GM23248 (cell line): ENCODE measurements at regions not wholly inside any gene's neighbourhood (a gene's known extent, or its start where the extent isn't known, plus 50 kb on each side); places are given as distances from the start of the nearest gene placed in this dataset.

ENCODE experiments used
- EZH2 ChIP-seq: fragments of 200-600 bp; sonication (generic); IDR thresholded peaks from 2 replicates; pipeline ENCODE4 v1.6.1; 2018; ENCODE audit warnings: antibody characterized with exemption, mild to moderate bottlenecking; ENCODE audit not compliant: insufficient read depth, poor library complexity, severe bottlenecking
- EZH2phosphoT487 ChIP-seq: fragments of 200-600 bp; sonication (generic); IDR thresholded peaks from 2 replicates; pipeline ENCODE4 v1.6.1; 2018; ENCODE audit warnings: antibody characterized with exemption, moderate library complexity, mild to moderate bottlenecking, low read depth; ENCODE audit not compliant: insufficient read depth

DNA sequence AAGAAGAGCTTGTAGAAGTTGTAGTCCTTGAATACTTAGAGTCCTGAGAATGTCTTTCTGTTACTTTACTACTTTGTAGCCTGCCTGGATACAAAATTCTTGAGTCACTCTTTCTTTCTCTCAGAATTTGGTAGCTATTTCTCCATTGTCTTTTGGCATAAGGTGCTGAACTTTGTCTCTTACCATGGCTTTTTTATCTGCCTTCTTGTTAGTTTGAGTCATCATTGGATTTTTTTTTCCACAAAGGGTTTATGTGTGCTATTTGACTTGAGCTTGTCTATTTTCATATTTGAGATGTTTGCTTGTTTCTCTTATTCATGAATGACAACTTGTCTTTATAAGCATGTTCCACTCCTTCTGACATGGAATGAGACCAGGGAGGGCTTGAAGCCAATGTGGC is 74.5 kb upstream of the EXOC6 start:
- no peak for TF ChIP-seq EZH2
- no peak for TF ChIP-seq EZH2phosphoT487
